ENCODE measurements at regions not wholly inside any gene's neighbourhood (a gene's known extent, or its start where the extent isn't known, plus 50 kb on each side); places are given as distances from the start of the nearest gene placed in this dataset.
A peak's percentile ranks its signal among the peaks of the same experiment; 100 is the strongest.

DNA sequence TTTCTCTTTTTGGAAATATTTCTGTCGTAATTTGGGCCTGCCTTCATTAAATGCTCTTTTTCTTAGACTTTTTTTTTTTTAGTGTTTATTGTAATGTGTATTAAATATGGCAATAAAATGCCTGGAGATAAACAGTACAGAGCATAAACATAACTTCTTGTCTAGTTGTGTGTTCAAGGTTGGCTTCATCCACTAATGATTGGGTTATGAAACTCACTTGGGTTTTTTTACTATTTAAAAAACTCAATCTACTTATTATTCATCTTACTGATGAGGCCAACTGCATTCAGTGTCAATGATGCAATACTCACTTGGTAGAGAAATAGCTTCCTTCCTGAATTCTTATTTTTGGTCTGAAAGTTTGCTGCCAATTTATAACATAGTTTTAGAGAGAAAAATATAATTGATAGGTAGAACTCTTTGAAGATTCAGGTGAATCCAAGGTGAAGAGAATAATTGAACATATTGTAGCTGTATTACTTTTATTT lies 144.2 kb upstream of the NABP1 start:
- H3K27me3 ChIP-seq (ENCODE audit: insufficient read depth, poor library complexity, severe bottlenecking), result no peaks in the 10 kb centered on the region
- DNase-seq (ENCODE audit: low read depth in 1 of 2, low spot score in 1 of 2), result peak; percentile 38 to 39
- no peak overlapping the region for H3K4me3 ChIP-seq (replicated peaks; ENCODE audit: insufficient read depth, low read length)
- TF ChIP-seq POLR2AphosphoS5 (IDR thresholded peaks at IDR 0.05; ENCODE audit: low read depth) (no peak), SPI1 (IDR thresholded peaks at IDR 0.05; ENCODE audit: borderline replicate concordance, low read depth) (no peak), GABPA (IDR thresholded peaks at IDR 0.05; ENCODE audit: low read depth) (no peak)
- TF ChIP-seq, protein P1, sequence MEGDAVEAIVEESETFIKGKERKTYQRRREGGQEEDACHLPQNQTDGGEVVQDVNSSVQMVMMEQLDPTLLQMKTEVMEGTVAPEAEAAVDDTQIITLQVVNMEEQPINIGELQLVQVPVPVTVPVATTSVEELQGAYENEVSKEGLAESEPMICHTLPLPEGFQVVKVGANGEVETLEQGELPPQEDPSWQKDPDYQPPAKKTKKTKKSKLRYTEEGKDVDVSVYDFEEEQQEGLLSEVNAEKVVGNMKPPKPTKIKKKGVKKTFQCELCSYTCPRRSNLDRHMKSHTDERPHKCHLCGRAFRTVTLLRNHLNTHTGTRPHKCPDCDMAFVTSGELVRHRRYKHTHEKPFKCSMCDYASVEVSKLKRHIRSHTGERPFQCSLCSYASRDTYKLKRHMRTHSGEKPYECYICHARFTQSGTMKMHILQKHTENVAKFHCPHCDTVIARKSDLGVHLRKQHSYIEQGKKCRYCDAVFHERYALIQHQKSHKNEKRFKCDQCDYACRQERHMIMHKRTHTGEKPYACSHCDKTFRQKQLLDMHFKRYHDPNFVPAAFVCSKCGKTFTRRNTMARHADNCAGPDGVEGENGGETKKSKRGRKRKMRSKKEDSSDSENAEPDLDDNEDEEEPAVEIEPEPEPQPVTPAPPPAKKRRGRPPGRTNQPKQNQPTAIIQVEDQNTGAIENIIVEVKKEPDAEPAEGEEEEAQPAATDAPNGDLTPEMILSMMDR (IDR thresholded peaks at IDR 0.05; ENCODE audit: insufficient read depth, low read length), result no peak
- TF ChIP-seq, protein P2, sequence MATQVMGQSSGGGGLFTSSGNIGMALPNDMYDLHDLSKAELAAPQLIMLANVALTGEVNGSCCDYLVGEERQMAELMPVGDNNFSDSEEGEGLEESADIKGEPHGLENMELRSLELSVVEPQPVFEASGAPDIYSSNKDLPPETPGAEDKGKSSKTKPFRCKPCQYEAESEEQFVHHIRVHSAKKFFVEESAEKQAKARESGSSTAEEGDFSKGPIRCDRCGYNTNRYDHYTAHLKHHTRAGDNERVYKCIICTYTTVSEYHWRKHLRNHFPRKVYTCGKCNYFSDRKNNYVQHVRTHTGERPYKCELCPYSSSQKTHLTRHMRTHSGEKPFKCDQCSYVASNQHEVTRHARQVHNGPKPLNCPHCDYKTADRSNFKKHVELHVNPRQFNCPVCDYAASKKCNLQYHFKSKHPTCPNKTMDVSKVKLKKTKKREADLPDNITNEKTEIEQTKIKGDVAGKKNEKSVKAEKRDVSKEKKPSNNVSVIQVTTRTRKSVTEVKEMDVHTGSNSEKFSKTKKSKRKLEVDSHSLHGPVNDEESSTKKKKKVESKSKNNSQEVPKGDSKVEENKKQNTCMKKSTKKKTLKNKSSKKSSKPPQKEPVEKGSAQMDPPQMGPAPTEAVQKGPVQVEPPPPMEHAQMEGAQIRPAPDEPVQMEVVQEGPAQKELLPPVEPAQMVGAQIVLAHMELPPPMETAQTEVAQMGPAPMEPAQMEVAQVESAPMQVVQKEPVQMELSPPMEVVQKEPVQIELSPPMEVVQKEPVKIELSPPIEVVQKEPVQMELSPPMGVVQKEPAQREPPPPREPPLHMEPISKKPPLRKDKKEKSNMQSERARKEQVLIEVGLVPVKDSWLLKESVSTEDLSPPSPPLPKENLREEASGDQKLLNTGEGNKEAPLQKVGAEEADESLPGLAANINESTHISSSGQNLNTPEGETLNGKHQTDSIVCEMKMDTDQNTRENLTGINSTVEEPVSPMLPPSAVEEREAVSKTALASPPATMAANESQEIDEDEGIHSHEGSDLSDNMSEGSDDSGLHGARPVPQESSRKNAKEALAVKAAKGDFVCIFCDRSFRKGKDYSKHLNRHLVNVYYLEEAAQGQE (IDR thresholded peaks at IDR 0.05; ENCODE audit: insufficient replicate concordance, low read depth), result no peak
- H3K27ac ChIP-seq (replicated peaks), result peak overlapping the region; percentile 50

DNA sequence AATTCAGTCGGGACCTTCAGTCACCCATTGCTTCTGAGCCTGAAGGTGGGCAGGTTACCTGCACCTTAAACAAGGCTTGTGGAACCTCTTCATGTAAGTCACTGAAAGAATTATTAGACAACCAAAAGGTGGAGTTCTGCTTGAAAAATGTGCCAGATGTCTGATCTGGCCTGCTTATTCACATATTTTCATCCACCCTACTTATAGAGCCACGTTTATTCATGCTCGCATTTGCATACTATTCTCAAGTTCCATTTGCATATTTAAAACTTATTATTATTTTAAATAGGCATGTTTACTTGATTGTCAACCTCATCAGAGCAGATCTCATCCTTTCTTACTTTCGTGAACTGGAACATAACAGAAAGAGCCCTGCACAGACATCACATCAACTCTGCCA lies 140.0 kb upstream of the NABP1 start:
- H3K27ac ChIP-seq (replicated peaks), result no peak overlapping the region
- H3K27me3 ChIP-seq (ENCODE audit: insufficient read depth, poor library complexity, severe bottlenecking), result no peaks in the 10 kb centered on the region
- H3K4me3 ChIP-seq (replicated peaks; ENCODE audit: insufficient read depth, low read length), result no peak overlapping the region
- DNase-seq (ENCODE audit: low read depth in 1 of 2, low spot score in 1 of 2), result no peak
- TF ChIP-seq POLR2AphosphoS5 (IDR thresholded peaks at IDR 0.05; ENCODE audit: low read depth), result no peak
- TF ChIP-seq, protein P1 (IDR thresholded peaks at IDR 0.05; ENCODE audit: insufficient read depth, low read length), result no peak
- TF ChIP-seq SPI1 (IDR thresholded peaks at IDR 0.05; ENCODE audit: borderline replicate concordance, low read depth), result no peak
- no peak for TF ChIP-seq GABPA (IDR thresholded peaks at IDR 0.05; ENCODE audit: low read depth)
- TF ChIP-seq, protein P2 (IDR thresholded peaks at IDR 0.05; ENCODE audit: insufficient replicate concordance, low read depth), result no peak

DNA sequence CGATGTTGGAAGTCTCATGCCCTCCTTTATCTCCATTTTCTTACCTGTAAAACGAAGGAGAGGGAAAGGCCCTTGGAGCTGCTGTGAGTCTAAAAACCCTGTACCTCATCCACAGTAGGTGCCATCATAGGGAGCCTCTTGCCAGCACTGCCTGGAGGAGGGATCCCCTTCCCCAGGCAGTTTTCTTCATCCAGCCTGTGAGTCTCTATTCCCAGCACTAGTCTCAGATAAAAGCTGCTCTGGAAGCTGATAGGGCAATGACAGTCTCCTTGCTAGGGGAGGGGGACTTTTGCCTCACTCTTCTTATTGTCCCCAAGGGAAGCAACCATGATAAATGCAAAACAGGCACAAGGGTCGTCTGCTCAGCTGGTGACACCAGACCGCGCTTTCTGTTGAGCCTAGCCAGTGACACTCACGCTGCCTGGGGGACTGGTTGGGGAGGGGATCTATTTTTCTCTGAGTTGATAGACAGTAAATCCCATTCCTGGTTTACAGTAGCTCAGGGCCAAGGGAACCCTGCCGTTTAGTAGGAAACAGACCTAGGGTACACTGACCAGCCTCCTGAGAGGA lies 139.5 kb upstream of the NABP1 start:
- Histone ChIP-seq H3K4me3 (replicated peaks; ENCODE audit: insufficient read depth, low read length) (no peak overlapping the region), H3K27ac (replicated peaks) (no peak overlapping the region), H3K27me3 (ENCODE audit: insufficient read depth, poor library complexity, severe bottlenecking) (no peaks in the 10 kb centered on the region)
- TF ChIP-seq, protein P2 (IDR thresholded peaks at IDR 0.05; ENCODE audit: insufficient replicate concordance, low read depth), result no peak
- TF ChIP-seq GABPA (IDR thresholded peaks at IDR 0.05; ENCODE audit: low read depth), result no peak
- DNase-seq (ENCODE audit: low read depth in 1 of 2, low spot score in 1 of 2), result no peak

All from HL-60 (cell line).